Osteocyte (in vitro differentiated cells): ENCODE measurements at regions not wholly inside any gene's neighbourhood (a gene's known extent, or its start where the extent isn't known, plus 50 kb on each side); places are given as distances from the start of the nearest gene placed in this dataset.

ENCODE experiments used
- DNase-seq: peaks from one replicate; pipeline ENCODE4 v3.0.0; 2021; ENCODE audit warnings: mixed read lengths; ENCODE audit not compliant: unreplicated experiment; ENCODE audit errors: extremely low spot score
- H3K27ac Mint-ChIP-seq: one replicate; pipeline ENCODE4 v1.8.0; 2021; ENCODE audit warnings: mild to moderate bottlenecking, mixed read lengths; ENCODE audit not compliant: unreplicated experiment
- H3K27me3 Mint-ChIP-seq: one replicate; pipeline ENCODE4 v1.8.0; 2021; ENCODE audit warnings: mixed read lengths; ENCODE audit not compliant: unreplicated experiment
- H3K36me3 Mint-ChIP-seq: one replicate; pipeline ENCODE4 v1.8.0; 2021; ENCODE audit warnings: mixed read lengths; ENCODE audit not compliant: unreplicated experiment
- H3K4me1 Mint-ChIP-seq: one replicate; pipeline ENCODE4 v1.8.0; 2021; ENCODE audit warnings: mixed read lengths; ENCODE audit not compliant: unreplicated experiment
- H3K4me3 Mint-ChIP-seq: one replicate; pipeline ENCODE4 v1.8.0; 2021; ENCODE audit warnings: mild to moderate bottlenecking, moderate library complexity, mixed read lengths; ENCODE audit not compliant: unreplicated experiment
- H3K9me3 Mint-ChIP-seq: one replicate; pipeline ENCODE4 v1.8.0; 2021; ENCODE audit warnings: mixed read lengths; ENCODE audit not compliant: unreplicated experiment
- CTCF ChIP-seq: fragments of 200-600 bp; sonication (generic); IDR thresholded peaks from 2 replicates; pipeline ENCODE4 v1.5.0; 2021; ENCODE audit warnings: antibody characterized with exemption, mild to moderate bottlenecking, moderate library complexity

- no peak overlapping the region for H3K4me3 Mint-ChIP-seq
- H3K27ac Mint-ChIP-seq = no peak overlapping the region
- TF ChIP-seq CTCF = no peak
- H3K4me1 Mint-ChIP-seq = no peaks in the 10 kb centered on the region
- no peak for DNase-seq
- H3K36me3 Mint-ChIP-seq = no peaks in the 10 kb centered on the region
- H3K9me3 Mint-ChIP-seq = no peaks in the 10 kb centered on the region
- H3K27me3 Mint-ChIP-seq = no peaks in the 10 kb centered on the region
These were observed 581.4 kb downstream of the CDK5RAP2 start for GRCh38 chr9:119998614-119999013.

- Mint-ChIP-seq H3K4me3 (no peak overlapping the region), H3K27ac (no peak overlapping the region), H3K36me3 (no peaks in the 10 kb centered on the region), H3K9me3 (no peaks in the 10 kb centered on the region), H3K4me1 (no peaks in the 10 kb centered on the region), H3K27me3 (peaks cover 2% of the 10 kb centered on the region)
- DNase-seq = no peak
- TF ChIP-seq CTCF = no peak
These were observed 588.2 kb downstream of the CDK5RAP2 start for GRCh38 chr9:119991797-119992196.

GRCh38 chr9:119986713-119987112 lies 593.3 kb downstream of the CDK5RAP2 start:
- H3K27ac Mint-ChIP-seq = no peak overlapping the region
- no peaks in the 10 kb centered on the region for H3K4me1 Mint-ChIP-seq

GRCh38 chr9:119986205-119986604 lies 593.8 kb downstream of the CDK5RAP2 start:
- Mint-ChIP-seq H3K9me3 (no peaks in the 10 kb centered on the region), H3K27me3 (peaks cover 2% of the 10 kb centered on the region), H3K4me3 (no peak overlapping the region), H3K36me3 (no peaks in the 10 kb centered on the region), H3K27ac (no peak overlapping the region), H3K4me1 (no peaks in the 10 kb centered on the region)
- no peak for DNase-seq
- no peak for TF ChIP-seq CTCF

More at GRCh38 chr9:119986713-119987112, 593.3 kb downstream of the CDK5RAP2 start:
- TF ChIP-seq CTCF = no peak
- no peaks in the 10 kb centered on the region for H3K36me3 Mint-ChIP-seq
- H3K4me3 Mint-ChIP-seq = no peak overlapping the region
- no peaks in the 10 kb centered on the region for H3K9me3 Mint-ChIP-seq
- no peak for DNase-seq
- H3K27me3 Mint-ChIP-seq = peaks cover 2% of the 10 kb centered on the region

GRCh38 chr9:119974026-119974425 lies 604.8 kb upstream of the BRINP1 start:
- no peaks in the 10 kb centered on the region for H3K9me3 Mint-ChIP-seq
- no peak overlapping the region for H3K4me3 Mint-ChIP-seq
- no peak for DNase-seq
- no peak for TF ChIP-seq CTCF
- H3K4me1 Mint-ChIP-seq = peaks cover under 1% of the 10 kb centered on the region
- no peaks in the 10 kb centered on the region for H3K36me3 Mint-ChIP-seq
- H3K27me3 Mint-ChIP-seq = peaks cover 11% of the 10 kb centered on the region
- H3K27ac Mint-ChIP-seq = no peak overlapping the region
